HG02840 (cell line): ENCODE measurements at regions not wholly inside any gene's neighbourhood (a gene's known extent, or its start where the extent isn't known, plus 50 kb on each side); places are given as distances from the start of the nearest gene placed in this dataset.
"Not testable (repeated sequence)": the region's sequence is repeated elsewhere in the genome, so short reads cannot be mapped to it uniquely, and the experiment has no call there.

ENCODE experiments used
- ATAC-seq: cut with Tn5 transposase; IDR thresholded peaks from one replicate; pipeline ENCODE4 v1.9.1; 2021; ENCODE audit warnings: mild to moderate bottlenecking, moderate library complexity, moderate number of reproducible peaks; ENCODE audit not compliant: unreplicated experiment, low FRiP score

DNA sequence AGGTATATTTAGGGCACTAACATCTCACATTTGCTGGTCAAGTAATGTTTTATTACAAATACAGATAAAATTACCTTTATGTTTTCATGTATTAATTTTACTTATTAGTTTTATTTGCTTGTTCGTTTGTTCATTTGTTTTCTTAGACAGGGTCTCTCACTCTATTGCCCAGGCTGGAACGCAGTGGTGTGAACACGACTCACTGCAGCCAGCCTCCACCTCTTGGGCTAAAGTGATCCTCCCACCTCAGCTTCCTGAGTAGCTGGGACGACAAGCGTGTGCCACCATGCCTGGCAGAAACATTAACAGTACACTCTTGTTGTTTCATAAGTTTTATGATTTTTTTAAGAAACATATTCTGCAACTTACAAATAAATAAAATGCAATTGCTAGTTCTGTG, 123.2 kb downstream of the ZNF608 start:
- no peak for ATAC-seq

- no peak for ATAC-seq
Observed at GRCh38 chr5:124622851-124623250, 123.6 kb downstream of the ZNF608 start.

GRCh38 chr5:124621279-124621678, 125.2 kb downstream of the ZNF608 start:
- no peak for ATAC-seq

- no peak for ATAC-seq
Observed at GRCh38 chr5:124620743-124621142, 125.7 kb downstream of the ZNF608 start.

DNA sequence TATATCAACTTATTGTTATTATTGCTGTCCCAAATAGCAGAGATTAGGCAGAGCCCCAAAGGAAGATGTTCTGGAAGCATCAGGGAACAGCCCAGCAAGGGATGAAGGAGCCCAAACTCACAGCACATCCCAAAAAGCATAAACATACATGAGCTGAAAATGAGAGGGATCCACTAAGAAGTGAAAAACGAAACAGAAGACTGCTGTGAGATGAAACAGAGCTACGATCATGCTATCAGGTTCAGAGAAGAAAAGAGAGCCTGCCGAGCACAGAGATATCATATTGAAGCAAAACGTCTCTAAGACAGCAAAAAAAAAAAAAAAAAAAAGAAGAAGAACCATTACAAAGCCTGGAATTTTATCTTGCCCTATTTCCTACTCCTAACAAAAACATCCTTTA, 127.3 kb downstream of the ZNF608 start:
- ATAC-seq, result no peak

DNA sequence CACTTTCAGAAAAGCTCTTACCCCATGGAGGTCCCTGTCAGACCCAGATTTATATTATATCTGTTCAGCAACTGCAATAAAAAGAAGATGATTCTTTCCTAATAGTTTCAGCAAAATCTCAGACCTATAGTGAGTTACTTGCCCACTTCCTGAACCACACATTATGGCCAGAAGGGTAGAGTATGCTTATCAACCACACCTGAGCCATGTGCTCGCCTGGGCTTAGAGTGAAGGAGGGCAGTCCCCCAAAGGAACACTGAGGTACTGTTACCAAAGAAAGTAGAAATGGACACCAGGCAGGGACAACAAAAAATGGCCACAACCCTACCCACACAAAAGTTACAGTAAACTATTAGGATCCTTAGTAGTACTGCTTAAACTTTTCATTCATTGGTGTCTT, 128.7 kb downstream of the ZNF608 start:
- ATAC-seq, result no peak

- no peak for ATAC-seq
Observed at GRCh38 chr5:124614836-124615385, 131.5 kb downstream of the ZNF608 start.

GRCh38 chr5:124614105-124614504, 132.3 kb downstream of the ZNF608 start:
- no peak for ATAC-seq

GRCh38 chr5:124613273-124613953, 133.0 kb downstream of the ZNF608 start:
- ATAC-seq, result no peak

DNA sequence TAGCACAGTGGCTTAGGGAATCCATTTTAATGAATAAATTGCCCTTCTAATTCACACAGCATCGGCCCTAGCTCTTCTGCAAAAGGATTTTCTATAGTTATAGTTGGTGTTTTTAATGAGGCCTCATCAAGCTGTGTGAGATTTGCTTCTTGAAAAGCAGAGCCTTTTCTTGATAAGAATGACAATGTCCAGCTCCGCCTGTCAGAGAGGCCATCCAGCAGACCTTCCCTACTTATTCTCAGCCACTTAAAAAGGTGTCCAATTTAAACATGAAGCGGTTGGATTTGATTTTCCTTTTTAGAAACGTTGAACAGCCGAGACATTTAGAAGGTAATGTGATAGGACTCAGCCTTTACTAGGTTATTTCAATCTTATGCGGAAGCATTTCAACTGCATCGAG, 134.4 kb downstream of the ZNF608 start:
- ATAC-seq, result no peak

GRCh38 chr5:124611262-124611661, 135.2 kb downstream of the ZNF608 start:
- not testable (repeated sequence) for ATAC-seq

DNA sequence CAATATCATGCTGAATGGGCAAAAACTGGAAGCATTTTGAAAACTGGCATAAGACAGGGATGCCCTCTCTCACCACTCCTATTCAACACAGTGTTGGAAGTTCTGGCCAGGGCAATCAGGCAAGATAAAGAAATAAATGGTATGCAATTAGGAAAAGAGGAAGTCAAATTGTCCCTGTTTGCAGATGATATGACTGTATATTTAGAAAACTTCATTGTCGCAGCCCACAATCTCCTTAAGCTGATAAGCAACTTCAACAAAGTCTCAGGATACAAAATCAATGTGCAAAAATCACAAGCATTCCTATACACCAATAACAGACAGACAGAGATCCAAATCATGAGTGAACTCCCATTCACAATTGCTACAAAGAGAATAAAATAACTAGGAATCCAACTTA, 136.8 kb downstream of the ZNF608 start:
- not testable (repeated sequence) for ATAC-seq

- no peak for ATAC-seq
Observed at GRCh38 chr5:124606543-124606942, 139.9 kb downstream of the ZNF608 start.

DNA sequence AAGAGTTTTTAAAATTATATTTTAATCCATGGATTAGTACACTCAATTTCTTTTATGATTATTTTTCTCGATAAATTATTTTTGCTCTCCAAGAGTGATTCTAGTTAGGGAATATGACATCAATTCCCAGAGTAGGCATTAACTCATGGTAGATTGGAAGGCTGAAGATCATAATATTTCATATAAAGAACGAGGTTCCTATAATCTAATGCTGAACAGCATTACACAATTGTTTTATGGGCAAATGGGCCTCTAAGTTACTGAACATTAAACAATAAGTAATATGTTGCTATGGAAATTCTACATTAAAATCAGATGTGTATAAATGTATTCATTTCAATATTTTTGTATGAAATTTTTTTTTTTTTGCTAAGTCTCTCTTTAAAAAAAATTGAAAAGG, 140.3 kb downstream of the ZNF608 start:
- no peak for ATAC-seq

DNA sequence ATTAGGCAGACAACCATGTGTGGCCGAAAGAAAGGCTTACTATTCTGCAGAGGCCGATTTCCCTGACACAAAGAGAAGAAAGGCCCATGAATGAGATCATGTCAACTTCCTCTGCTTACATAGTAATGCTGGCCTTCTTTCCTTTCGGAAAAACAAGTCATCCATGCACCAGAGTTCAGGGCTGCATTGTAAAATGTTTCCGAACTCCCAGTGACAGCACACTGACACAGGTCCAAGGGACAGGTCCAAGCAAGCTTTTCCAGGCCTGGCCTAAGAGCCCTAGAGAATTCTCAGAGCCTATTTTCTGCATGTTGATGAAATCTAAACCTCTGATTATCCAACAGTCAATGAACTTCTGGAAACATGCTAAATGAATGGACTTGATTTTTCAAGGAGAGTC, 140.9 kb downstream of the ZNF608 start:
- no peak for ATAC-seq

DNA sequence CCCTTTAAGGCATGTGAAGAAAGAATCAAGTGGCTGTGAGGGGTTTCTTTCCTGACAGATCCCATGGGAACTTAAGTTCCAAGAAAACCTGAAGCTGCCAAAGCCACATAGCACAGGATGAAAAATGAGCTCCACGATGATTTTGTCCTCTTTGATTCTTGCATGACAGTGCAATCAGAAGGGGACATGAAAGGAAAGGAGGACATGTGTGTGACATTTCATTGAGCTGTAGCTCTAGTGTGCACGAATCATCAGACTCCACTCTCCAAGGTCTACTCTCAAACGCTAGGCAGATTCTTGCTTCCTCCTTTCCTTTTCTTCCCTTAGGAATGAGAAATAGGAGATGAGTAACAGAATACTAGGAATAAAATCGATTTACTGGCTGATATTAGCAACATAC, 142.0 kb downstream of the ZNF608 start:
- ATAC-seq, result no peak

DNA sequence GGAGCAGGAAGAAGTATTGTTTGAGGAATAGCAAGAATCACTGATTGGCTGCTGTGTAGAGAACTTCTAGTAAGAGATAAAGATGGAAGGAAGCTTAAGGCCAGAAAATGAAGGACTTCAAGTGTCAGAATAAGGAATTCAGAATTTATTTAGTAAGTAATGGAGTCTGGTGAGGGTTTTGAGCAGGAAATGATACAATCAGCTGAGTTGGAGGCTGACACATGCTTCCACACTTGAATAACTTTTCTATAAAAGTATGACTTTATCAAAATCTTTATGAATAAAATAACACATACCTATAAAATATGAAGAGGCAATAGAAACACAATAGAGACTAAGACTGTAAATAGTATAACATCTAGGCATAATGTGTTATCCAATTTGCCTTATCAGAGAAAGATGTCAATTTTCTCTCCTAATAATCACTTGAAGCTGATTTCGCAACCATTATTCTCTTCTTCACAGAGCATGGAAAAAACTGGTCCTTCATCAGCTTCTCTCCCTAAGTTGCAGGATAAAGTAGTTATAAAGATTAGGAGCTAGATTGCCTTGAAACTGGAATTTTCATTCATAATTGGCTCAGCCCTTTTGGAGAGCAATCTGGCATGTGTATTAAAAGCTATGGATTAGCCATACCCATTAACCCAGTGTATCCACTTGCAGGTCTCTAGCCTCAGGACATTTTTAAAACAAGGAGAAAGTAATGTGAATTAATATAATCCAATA, 143.4 kb downstream of the ZNF608 start:
- ATAC-seq, result no peak

DNA sequence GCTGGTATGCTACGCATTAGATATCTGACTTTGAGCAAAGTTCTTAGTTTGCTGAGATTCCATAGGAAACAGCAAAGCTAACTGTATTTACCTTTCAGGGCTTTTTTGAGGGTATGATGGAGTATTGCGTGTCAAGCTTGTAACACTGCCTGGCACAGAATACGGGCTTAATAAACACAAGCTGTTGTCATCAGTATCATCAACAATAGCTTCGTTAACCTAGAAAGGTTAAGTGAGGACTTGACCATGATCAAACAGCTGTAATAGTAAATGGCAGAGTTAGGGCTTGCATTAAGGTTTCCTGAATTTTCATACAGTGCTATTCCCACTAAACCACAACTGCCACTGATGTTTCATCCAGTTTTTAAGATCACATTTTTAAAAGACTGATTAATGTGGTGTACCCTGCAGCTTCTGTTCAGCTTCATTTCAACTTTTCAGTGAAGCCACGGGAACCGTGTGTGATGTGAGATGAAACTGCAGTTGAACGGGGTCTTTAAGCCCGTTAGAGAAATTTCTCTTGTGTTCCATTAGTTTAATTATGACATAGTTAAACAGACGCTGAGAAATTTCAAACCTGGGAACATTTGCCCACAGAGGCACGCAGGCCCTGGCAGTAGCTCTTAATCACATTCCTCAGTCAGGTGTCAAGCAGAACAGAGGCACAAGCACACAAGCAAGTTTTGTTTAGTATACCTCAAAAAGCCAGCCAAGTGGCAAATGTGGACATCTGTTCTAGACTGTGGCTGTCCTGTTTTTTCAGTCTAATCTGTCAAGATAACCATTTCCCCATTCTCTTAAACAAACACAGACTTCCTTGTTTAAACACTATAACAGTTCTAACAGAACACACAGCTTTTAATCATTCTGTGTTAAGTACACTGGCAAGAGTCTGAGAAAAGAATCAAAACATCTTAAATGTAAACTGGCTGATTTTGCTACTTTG, 147.1 kb downstream of the ZNF608 start:
- ATAC-seq, result no peak

DNA sequence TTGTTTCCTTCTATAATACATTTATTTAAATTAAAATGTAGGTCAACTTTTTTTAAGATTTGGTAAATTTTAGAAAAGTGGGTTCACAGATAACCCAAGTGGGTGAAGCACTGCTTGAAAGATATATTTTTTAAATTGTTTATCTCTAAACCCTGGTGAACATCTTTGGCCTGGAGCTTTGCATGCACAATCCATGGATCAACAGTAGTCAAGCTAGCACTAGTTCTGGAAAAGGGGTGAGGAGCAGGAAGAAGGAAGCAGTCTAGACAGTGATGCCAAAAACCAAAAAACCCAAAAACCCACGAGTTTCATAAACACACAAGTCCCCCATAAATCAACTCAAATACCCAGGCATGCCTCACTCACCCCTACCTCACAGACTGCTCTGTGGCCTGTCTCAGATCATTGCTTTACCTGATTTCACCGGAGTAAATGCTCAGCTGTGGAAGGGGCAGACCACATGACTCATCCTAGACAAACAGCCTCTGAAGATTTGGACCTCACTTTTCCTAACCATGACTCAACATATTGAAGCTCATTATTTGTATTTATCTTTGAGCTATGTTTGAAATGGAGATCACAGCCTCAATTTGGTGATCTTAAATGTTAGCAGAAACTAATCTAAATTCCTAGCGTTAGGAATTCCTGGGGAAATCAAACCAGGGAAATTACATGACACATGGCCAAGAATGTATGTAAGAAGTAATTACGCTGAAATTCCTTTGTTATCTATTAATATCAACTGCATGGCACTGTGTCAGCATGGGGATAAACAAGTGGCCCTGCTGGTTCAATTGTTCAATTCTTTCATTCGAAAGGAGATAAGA, 149.6 kb downstream of the ZNF608 start:
- ATAC-seq, result no peak

GRCh38 chr5:124593952-124594351, 152.5 kb downstream of the ZNF608 start:
- no peak for ATAC-seq
